SU-DHL-6 (cell line): ENCODE measurements at regions not wholly inside any gene's neighbourhood (a gene's known extent, or its start where the extent isn't known, plus 50 kb on each side); places are given as distances from the start of the nearest gene placed in this dataset.
"Not testable (repeated sequence)": the region's sequence is repeated elsewhere in the genome, so short reads cannot be mapped to it uniquely, and the experiment has no call there.

Source experiments
- H2AFZ ChIP-seq: fragments of 200-600 bp; sonication (generic); 2 replicates; pipeline ENCODE4 v1.6.1; 2014; ENCODE audit warnings: low read depth, mild to moderate bottlenecking, moderate library complexity, mixed read lengths, antibody characterized with exemption, low read length; ENCODE audit not compliant: severe bottlenecking
- H3F3A ChIP-seq: fragments of 200-600 bp; shearing (Covaris generic); 2 replicates; pipeline ENCODE4 v1.6.0; 2016; ENCODE audit warnings: antibody characterized with exemption, mild to moderate bottlenecking; ENCODE audit not compliant: insufficient read depth
- H3K27ac ChIP-seq: fragments of 200-600 bp; sonication (generic); 2 replicates; pipeline ENCODE4 v1.5.1; 2016; ENCODE audit warnings: low read depth, mild to moderate bottlenecking, low read length, moderate library complexity, mixed read lengths
- H3K27me3 ChIP-seq: fragments of 200-600 bp; sonication (generic), shearing (Covaris generic); 2 replicates; pipeline ENCODE4 v1.6.0; 2014; ENCODE audit warnings: mild to moderate bottlenecking, low read length
- H3K36me3 ChIP-seq: fragments of 200-600 bp; sonication (generic); 2 replicates; pipeline ENCODE4 v1.6.1; 2014; ENCODE audit warnings: mild to moderate bottlenecking, low read length, mixed read lengths
- H3K4me2 ChIP-seq: fragments of 300-600, 200-600 bp; shearing (Covaris generic), sonication (generic); 2 replicates; pipeline ENCODE4 v1.6.0; 2014; ENCODE audit warnings: low read length, low read depth, mild to moderate bottlenecking; ENCODE audit not compliant: poor library complexity, severe bottlenecking
- H3K4me3 ChIP-seq: fragments of 200-600 bp; sonication (generic); 2 replicates; pipeline ENCODE4 v1.5.1; 2014; ENCODE audit warnings: antibody characterized with exemption, low read length, mild to moderate bottlenecking, mixed read lengths; ENCODE audit not compliant: insufficient read depth, poor library complexity, severe bottlenecking
- H3K79me2 ChIP-seq: fragments of 200-600 bp; sonication (generic); 2 replicates; pipeline ENCODE4 v1.6.1; 2014; ENCODE audit warnings: mild to moderate bottlenecking, low read length, moderate library complexity; ENCODE audit not compliant: insufficient read depth
- H3K9ac ChIP-seq: fragments of 200-600 bp; sonication (generic); 2 replicates; pipeline ENCODE4 v1.7.0; 2014; ENCODE audit warnings: mild to moderate bottlenecking, low read length
- H3K9me2 ChIP-seq: fragments of 200-600 bp; sonication (generic); replicated peaks from 2 replicates; pipeline ENCODE4 v1.6.1; 2014; ENCODE audit warnings: low read length; ENCODE audit not compliant: insufficient read depth
- H3K9me3 ChIP-seq: fragments of 200-600 bp; sonication (generic); 2 replicates; pipeline ENCODE4 v1.6.1; 2014; ENCODE audit warnings: low read length, mixed read lengths; ENCODE audit not compliant: insufficient read depth
- H4K20me1 ChIP-seq: fragments of 200-600 bp; sonication (generic); 2 replicates; pipeline ENCODE4 v1.6.1; 2014; ENCODE audit warnings: low read depth, mild to moderate bottlenecking, antibody characterized with exemption, low read length, moderate library complexity, mixed read lengths
- EZH2phosphoT487 ChIP-seq: fragments of 200-600 bp; sonication (generic), shearing (Covaris generic); conservative IDR thresholded peaks from 2 replicates; pipeline ENCODE4 v1.6.1; 2018; ENCODE audit warnings: mild to moderate bottlenecking, antibody characterized with exemption, low read length, moderate library complexity, mixed read lengths
- TF ChIP-seq, protein P1 (sequence below): fragments of 200-600 bp; sonication (generic); IDR thresholded peaks from one replicate; pipeline ENCODE4 v1.5.1; 2017; ENCODE audit warnings: antibody characterized with exemption, mild to moderate bottlenecking, low read length, moderate library complexity; ENCODE audit not compliant: insufficient read depth, poor library complexity, severe bottlenecking

DNA sequence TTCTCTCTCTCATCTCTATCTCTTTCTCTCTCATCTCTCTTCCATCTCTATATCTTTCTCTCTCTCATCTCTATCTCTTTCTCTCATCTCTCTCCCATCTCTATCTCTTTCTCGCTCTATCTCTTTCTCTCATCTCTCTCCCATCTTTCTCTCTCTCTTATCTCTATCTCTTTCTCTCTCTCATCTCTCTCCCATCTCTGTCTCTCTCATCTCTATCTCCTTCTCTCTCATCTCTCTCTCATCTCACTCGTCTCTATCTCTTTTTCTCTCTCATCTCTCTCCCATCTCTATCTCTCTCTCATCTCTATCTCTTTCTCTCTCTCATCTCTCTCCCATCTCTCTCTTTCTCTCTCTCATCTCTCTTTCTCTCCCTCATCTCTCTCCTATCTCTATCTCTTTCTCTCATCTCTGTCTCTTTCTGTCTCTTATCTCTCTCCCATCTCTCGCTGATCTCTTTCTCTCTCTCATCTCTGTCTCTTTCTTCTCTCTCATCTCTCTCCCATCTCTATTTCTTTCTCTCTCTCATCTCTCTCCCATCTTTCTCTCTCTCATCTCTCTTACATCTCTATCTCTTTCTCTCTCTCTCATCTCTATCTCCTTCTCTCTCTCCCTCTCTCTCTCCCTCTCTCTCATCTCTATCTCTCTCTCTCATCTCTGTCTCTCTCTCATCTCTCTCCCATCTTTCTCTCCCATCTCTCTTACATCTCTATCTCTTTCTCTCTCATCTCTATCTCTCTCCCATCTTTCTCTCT lies 388.7 kb downstream of the NPHP4 start:
- H3K9ac ChIP-seq = no peak overlapping the region
- H3K27ac ChIP-seq = no peak overlapping the region
- H3K4me2 ChIP-seq = no peak overlapping the region
- no peak overlapping the region for H3K4me3 ChIP-seq
- no peaks in the 10 kb centered on the region for H3K79me2 ChIP-seq
- H2AFZ ChIP-seq = no peak overlapping the region
- H3K27me3 ChIP-seq = no peaks in the 10 kb centered on the region
- no peaks in the 10 kb centered on the region for H3K36me3 ChIP-seq
- H4K20me1 ChIP-seq = no peaks in the 10 kb centered on the region
- H3F3A ChIP-seq = no peaks in the 10 kb centered on the region
- H3K9me3 ChIP-seq = no peaks in the 10 kb centered on the region
- no peak for TF ChIP-seq EZH2phosphoT487
- TF ChIP-seq, protein P1, sequence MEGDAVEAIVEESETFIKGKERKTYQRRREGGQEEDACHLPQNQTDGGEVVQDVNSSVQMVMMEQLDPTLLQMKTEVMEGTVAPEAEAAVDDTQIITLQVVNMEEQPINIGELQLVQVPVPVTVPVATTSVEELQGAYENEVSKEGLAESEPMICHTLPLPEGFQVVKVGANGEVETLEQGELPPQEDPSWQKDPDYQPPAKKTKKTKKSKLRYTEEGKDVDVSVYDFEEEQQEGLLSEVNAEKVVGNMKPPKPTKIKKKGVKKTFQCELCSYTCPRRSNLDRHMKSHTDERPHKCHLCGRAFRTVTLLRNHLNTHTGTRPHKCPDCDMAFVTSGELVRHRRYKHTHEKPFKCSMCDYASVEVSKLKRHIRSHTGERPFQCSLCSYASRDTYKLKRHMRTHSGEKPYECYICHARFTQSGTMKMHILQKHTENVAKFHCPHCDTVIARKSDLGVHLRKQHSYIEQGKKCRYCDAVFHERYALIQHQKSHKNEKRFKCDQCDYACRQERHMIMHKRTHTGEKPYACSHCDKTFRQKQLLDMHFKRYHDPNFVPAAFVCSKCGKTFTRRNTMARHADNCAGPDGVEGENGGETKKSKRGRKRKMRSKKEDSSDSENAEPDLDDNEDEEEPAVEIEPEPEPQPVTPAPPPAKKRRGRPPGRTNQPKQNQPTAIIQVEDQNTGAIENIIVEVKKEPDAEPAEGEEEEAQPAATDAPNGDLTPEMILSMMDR = no peak
- no peaks in the 10 kb centered on the region for H3K9me2 ChIP-seq

DNA sequence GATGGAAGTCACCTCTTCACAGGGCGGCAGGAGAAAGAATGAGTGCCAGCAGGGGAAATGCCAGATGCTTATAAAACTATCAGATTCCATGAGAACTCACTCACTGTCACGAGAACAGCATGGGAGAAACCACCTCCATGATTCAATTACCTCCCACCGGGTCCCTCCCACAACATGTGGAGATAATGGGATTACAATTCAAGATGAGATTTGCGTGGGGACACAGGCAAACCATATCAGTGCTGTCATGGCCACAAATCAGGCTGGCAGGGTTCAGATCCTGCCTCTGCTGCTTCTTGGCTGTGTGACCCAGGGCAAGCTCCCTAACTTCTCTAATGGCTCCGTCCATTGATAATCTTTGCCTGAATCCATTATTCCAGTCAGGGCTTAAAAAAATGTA lies 389.5 kb downstream of the NPHP4 start:
- H3K36me3 ChIP-seq, H2AFZ ChIP-seq: not testable (repeated sequence)

GRCh38 chr1:5601516-5601915 lies 390.7 kb downstream of the NPHP4 start:
- Histone ChIP-seq H3K4me2 (no peak overlapping the region), H3K9me3 (no peaks in the 10 kb centered on the region), H3K9ac (no peak overlapping the region), H3K27ac (no peak overlapping the region), H3K4me3 (no peak overlapping the region), H3K79me2 (no peaks in the 10 kb centered on the region), H3K27me3 (no peaks in the 10 kb centered on the region), H3F3A (no peaks in the 10 kb centered on the region), H3K9me2 (no peaks in the 10 kb centered on the region), H2AFZ (no peak overlapping the region), H4K20me1 (no peaks in the 10 kb centered on the region), H3K36me3 (no peaks in the 10 kb centered on the region)
- TF ChIP-seq, protein P1 = no peak
- TF ChIP-seq EZH2phosphoT487 = no peak

More for the DNA sequence above, 389.5 kb downstream of the NPHP4 start:
- H3K27me3 ChIP-seq, H3K79me2 ChIP-seq, H3K27ac ChIP-seq, H3K4me2 ChIP-seq, H3K4me3 ChIP-seq, H3K9me3 ChIP-seq, H3K9ac ChIP-seq, H3F3A ChIP-seq, H4K20me1 ChIP-seq, H3K9me2 ChIP-seq: not testable (repeated sequence)

- Histone ChIP-seq H4K20me1 (no peaks in the 10 kb centered on the region), H3K79me2 (no peaks in the 10 kb centered on the region), H3F3A (no peaks in the 10 kb centered on the region), H3K9me2 (no peaks in the 10 kb centered on the region), H3K4me3 (no peak overlapping the region), H3K9ac (no peak overlapping the region), H3K36me3 (no peaks in the 10 kb centered on the region), H2AFZ (no peak overlapping the region), H3K4me2 (no peak overlapping the region), H3K9me3 (no peaks in the 10 kb centered on the region), H3K27ac (no peak overlapping the region), H3K27me3 (no peaks in the 10 kb centered on the region)
- TF ChIP-seq EZH2phosphoT487 = no peak
- TF ChIP-seq, protein P1 = no peak
Observed at GRCh38 chr1:5599541-5599940, 392.7 kb downstream of the NPHP4 start.
